OCI-LY1 (cell line): ENCODE measurements at regions not wholly inside any gene's neighbourhood (a gene's known extent, or its start where the extent isn't known, plus 50 kb on each side); places are given as distances from the start of the nearest gene placed in this dataset.

ENCODE experiments used
- H2AFZ ChIP-seq: fragments of 200-600 bp; sonication (generic), shearing (Covaris generic); 2 replicates; pipeline ENCODE4 v1.6.0; 2014; ENCODE audit warnings: antibody characterized with exemption, mild to moderate bottlenecking, low read length
- H3F3A ChIP-seq: fragments of 200-600 bp; sonication (generic), shearing (Covaris generic); 2 replicates; pipeline ENCODE4 v1.6.0; 2014; ENCODE audit warnings: mild to moderate bottlenecking, antibody characterized with exemption, low read length, moderate library complexity; ENCODE audit not compliant: insufficient read depth
- H3K27ac ChIP-seq: fragments of 200-600 bp; sonication (generic); 2 replicates; pipeline ENCODE4 v1.5.1; 2014; ENCODE audit warnings: low read length, mixed run types, mild to moderate bottlenecking, low read depth; ENCODE audit not compliant: poor library complexity, severe bottlenecking
- H3K27me3 ChIP-seq: fragments of 200-600 bp; sonication (generic); 2 replicates; pipeline ENCODE4 v1.6.0; 2014; ENCODE audit warnings: antibody characterized with exemption, mild to moderate bottlenecking, low read length, moderate library complexity; ENCODE audit not compliant: insufficient read depth
- H3K36me3 ChIP-seq: fragments of 200-600 bp; sonication (generic); 2 replicates; pipeline ENCODE4 v1.6.1; 2014; ENCODE audit warnings: mild to moderate bottlenecking, antibody characterized with exemption, low read length, moderate library complexity, mixed read lengths; ENCODE audit not compliant: insufficient read depth
- H3K4me1 ChIP-seq: fragments of 200-600 bp; sonication (generic); 2 replicates; pipeline ENCODE4 v1.5.1; 2014; ENCODE audit warnings: mild to moderate bottlenecking, low read length, moderate library complexity; ENCODE audit not compliant: insufficient read depth, severe bottlenecking
- H3K4me2 ChIP-seq: fragments of 200-600 bp; sonication (generic), shearing (Covaris generic); 2 replicates; pipeline ENCODE4 v1.6.1; 2014; ENCODE audit warnings: low read length
- H3K4me3 ChIP-seq: fragments of 200-600 bp; sonication (generic); 2 replicates; pipeline ENCODE4 v1.5.1; 2014; ENCODE audit warnings: low read length, low read depth, mild to moderate bottlenecking, mixed read lengths; ENCODE audit not compliant: poor library complexity, severe bottlenecking
- H3K79me2 ChIP-seq: fragments of 200-600 bp; shearing (Covaris generic); 2 replicates; pipeline ENCODE4 v1.6.1; 2016; ENCODE audit warnings: mixed run types, low read length, mixed read lengths; ENCODE audit not compliant: insufficient read depth
- H3K9ac ChIP-seq: fragments of 200-600 bp; sonication (generic), shearing (Covaris generic); 2 replicates; pipeline ENCODE4 v1.6.1; 2014; ENCODE audit warnings: mild to moderate bottlenecking, low read length, mixed read lengths
- H3K9me2 ChIP-seq: fragments of 200-600 bp; sonication (generic), shearing (Covaris generic); 2 replicates; pipeline ENCODE4 v1.6.1; 2014; ENCODE audit warnings: low read depth, mild to moderate bottlenecking, low read length, mixed read lengths
- H3K9me3 ChIP-seq: fragments of 200-600 bp; shearing (Covaris generic); 2 replicates; pipeline ENCODE4 v1.6.1; 2014; ENCODE audit warnings: low read length, mixed read lengths
- H4K20me1 ChIP-seq: fragments of 200-600 bp; sonication (generic), shearing (Covaris generic); 2 replicates; pipeline ENCODE4 v1.6.0; 2016; ENCODE audit warnings: mild to moderate bottlenecking, low read length; ENCODE audit not compliant: insufficient read depth
- CTCF ChIP-seq: fragments of 200-600 bp; sonication (generic), shearing (Covaris generic); IDR thresholded peaks from 2 replicates; pipeline ENCODE4 v1.5.1; 2017; ENCODE audit warnings: mild to moderate bottlenecking, antibody characterized with exemption, low read length, moderate library complexity, mixed read lengths
- EZH2 ChIP-seq: fragments of 200-600 bp; sonication (generic), shearing (Covaris generic); IDR thresholded peaks from 2 replicates; pipeline ENCODE4 v1.8.0; 2017; ENCODE audit warnings: borderline replicate concordance, mixed run types, mild to moderate bottlenecking, antibody characterized with exemption, low read length, moderate library complexity, mixed read lengths

GRCh38 chr4:42720533-42720932 lies 63.6 kb upstream of the ATP8A1 start:
- Histone ChIP-seq H3K4me2 (no peak overlapping the region), H3K27ac (no peak overlapping the region), H3K4me3 (no peak overlapping the region), H3K36me3 (no peaks in the 10 kb centered on the region), H3K9me3 (no peaks in the 10 kb centered on the region), H4K20me1 (no peaks in the 10 kb centered on the region), H3K27me3 (no peaks in the 10 kb centered on the region), H3K9me2 (no peaks in the 10 kb centered on the region), H3K79me2 (no peaks in the 10 kb centered on the region), H3K4me1 (no peaks in the 10 kb centered on the region), H3F3A (no peaks in the 10 kb centered on the region), H3K9ac (no peak overlapping the region), H2AFZ (no peak overlapping the region)
- TF ChIP-seq EZH2 (no peak), CTCF (no peak)

DNA sequence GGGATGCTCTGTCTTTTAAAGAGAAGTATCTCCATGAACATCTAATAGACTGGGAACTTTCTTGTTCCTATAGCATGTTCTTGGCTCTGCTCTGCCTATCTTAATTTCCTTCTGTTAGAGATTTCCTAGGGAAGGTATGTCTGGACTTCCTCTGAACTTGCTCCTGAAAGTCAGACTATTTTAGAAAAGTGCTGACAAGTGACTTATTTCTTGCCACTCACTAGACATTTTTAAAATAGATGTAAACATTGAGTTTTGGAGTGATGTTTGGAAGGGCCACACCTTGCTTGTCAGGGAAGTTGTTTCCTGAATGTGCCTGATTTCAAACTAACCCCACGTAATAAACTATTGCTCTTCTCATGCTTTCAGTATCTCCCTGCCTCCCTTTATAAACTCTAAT lies 62.4 kb upstream of the ATP8A1 start:
- Histone ChIP-seq H3K4me1 (no peaks in the 10 kb centered on the region), H3K4me2 (no peak overlapping the region), H3K4me3 (no peak overlapping the region), H3K9ac (no peak overlapping the region), H3K36me3 (no peaks in the 10 kb centered on the region), H3K79me2 (no peaks in the 10 kb centered on the region), H3F3A (no peaks in the 10 kb centered on the region), H4K20me1 (no peaks in the 10 kb centered on the region), H3K27me3 (no peaks in the 10 kb centered on the region), H3K9me3 (no peaks in the 10 kb centered on the region), H2AFZ (no peak overlapping the region), H3K9me2 (no peaks in the 10 kb centered on the region), H3K27ac (no peak overlapping the region)
- no peak for TF ChIP-seq EZH2
- TF ChIP-seq CTCF: no peak

DNA sequence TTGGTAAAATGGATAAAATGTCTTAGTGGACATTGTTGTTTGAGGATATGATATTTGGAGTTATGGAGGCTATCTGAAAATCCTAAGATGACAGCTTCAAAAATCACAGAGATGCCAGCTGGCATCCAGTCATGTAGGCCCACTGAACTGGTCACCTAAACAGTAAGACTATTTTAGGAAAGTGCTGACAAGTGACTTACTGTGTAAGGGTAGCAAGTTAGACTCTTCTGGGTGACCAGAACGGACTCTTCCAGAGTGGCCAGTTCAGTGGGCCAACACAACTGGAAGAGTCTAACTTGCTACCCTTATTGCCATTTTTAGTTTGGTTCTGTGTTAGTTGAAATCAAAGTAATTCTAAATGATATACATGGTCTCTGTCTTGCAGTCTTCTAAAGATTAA lies 61.4 kb upstream of the ATP8A1 start:
- no peak overlapping the region for H3K4me2 ChIP-seq
- no peaks in the 10 kb centered on the region for H3K4me1 ChIP-seq
- H3K27ac ChIP-seq: no peak overlapping the region
- no peaks in the 10 kb centered on the region for H4K20me1 ChIP-seq
- H3K9ac ChIP-seq: no peak overlapping the region
- no peaks in the 10 kb centered on the region for H3K36me3 ChIP-seq
- no peaks in the 10 kb centered on the region for H3K9me3 ChIP-seq
- no peak overlapping the region for H3K4me3 ChIP-seq
- TF ChIP-seq EZH2 (no peak), CTCF (no peak)
- no peaks in the 10 kb centered on the region for H3K79me2 ChIP-seq
- H2AFZ ChIP-seq: no peak overlapping the region
- H3F3A ChIP-seq: no peaks in the 10 kb centered on the region
- H3K27me3 ChIP-seq: no peaks in the 10 kb centered on the region
- no peaks in the 10 kb centered on the region for H3K9me2 ChIP-seq
